ENCODE measurements at regions not wholly inside any gene's neighbourhood (a gene's known extent, or its start where the extent isn't known, plus 50 kb on each side); places are given as distances from the start of the nearest gene placed in this dataset.
"Not testable (repeated sequence)": the region's sequence is repeated elsewhere in the genome, so short reads cannot be mapped to it uniquely, and the experiment has no call there.

DNA sequence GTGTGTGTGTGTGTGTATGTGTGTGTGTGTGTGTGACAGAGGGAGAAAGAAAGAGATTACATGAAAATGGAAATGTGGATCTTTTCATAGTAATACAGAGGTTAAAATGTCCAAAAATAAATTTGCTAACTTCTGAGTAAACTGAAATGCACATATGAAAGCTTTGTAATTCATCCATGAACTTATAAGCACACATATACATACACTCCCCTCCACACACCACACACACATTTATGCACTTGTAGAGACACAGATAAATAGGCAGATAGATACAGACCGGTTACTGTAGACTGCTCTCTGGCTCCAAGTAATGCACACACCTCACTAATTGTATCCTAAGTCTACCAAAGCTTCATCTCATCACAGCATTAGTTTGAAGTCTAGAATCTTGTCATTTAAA, 50.5 kb upstream of the PTPN20 start:
- TF ChIP-seq, protein P1, sequence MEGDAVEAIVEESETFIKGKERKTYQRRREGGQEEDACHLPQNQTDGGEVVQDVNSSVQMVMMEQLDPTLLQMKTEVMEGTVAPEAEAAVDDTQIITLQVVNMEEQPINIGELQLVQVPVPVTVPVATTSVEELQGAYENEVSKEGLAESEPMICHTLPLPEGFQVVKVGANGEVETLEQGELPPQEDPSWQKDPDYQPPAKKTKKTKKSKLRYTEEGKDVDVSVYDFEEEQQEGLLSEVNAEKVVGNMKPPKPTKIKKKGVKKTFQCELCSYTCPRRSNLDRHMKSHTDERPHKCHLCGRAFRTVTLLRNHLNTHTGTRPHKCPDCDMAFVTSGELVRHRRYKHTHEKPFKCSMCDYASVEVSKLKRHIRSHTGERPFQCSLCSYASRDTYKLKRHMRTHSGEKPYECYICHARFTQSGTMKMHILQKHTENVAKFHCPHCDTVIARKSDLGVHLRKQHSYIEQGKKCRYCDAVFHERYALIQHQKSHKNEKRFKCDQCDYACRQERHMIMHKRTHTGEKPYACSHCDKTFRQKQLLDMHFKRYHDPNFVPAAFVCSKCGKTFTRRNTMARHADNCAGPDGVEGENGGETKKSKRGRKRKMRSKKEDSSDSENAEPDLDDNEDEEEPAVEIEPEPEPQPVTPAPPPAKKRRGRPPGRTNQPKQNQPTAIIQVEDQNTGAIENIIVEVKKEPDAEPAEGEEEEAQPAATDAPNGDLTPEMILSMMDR (IDR thresholded peaks at IDR 0.05; ENCODE audit: insufficient read depth, low read depth, low read length), result not testable (repeated sequence)
- TF ChIP-seq EZH2 (IDR thresholded peaks at IDR 0.05; ENCODE audit: insufficient read depth, low read length), result not testable (repeated sequence)

All from astrocyte (in vitro differentiated cells and primary cell).